ENCODE measurements at regions not wholly inside any gene's neighbourhood (a gene's known extent, or its start where the extent isn't known, plus 50 kb on each side); places are given as distances from the start of the nearest gene placed in this dataset.

DNA sequence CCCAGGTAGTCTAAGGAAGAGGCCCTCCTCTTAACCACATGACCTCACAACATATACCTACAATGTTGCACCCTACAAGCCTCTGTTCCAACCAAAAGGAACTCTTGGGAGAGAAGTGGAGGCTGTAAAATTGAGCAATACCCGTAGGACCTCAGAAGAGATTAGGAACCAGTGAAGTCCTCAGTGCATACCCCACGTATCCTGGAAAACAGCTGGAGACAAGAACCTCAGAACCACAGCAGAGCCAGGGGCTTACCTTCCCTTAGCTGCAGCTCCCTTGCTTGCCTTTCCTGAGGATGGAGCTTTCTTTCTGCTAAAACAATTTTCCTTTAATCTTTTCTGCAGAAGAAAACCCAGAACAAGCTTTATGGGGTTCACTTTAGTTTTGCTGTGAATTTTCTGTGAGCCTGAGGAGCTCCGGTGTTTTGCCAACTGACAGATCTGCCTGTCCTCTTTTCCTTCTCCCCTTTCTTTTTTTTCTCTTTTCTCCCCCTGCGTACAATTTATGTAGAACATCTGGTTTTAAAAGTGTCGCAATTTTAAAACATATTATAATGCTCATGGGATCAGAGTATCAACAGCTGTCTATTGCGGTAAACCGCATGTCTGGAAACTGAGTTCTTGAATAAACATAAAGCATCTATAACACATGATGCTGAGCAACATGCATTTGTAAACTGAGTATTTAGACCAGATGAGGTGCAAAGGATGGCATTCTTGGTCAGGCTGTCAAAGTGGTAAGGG lies 226.4 kb upstream of the MAF start:
- ChIA-PET CTCF (no interaction called here), POLR2A (no interaction called here)
- TF ChIP-seq HDGF (IDR thresholded peaks at IDR 0.05; ENCODE audit: borderline replicate concordance) (no peak), ELF4 (IDR thresholded peaks at IDR 0.05) (no peak), FOXA1 (IDR thresholded peaks at IDR 0.05) (no peak), TARDBP (IDR thresholded peaks at IDR 0.05) (no peak), BHLHE40 (IDR thresholded peaks at IDR 0.05; ENCODE audit: borderline replicate concordance) (no peak), L3MBTL2 (conservative IDR thresholded peaks at IDR 0.05) (no peak), SP1 (IDR thresholded peaks at IDR 0.05) (no peak), FOXK2 (IDR thresholded peaks at IDR 0.05) (no peak), NFRKB (IDR thresholded peaks at IDR 0.05) (no peak), ARNT (IDR thresholded peaks at IDR 0.05) (no peak), LEF1 (IDR thresholded peaks at IDR 0.05; ENCODE audit: borderline replicate concordance) (no peak), ZNF384 (IDR thresholded peaks at IDR 0.05) (no peak), CTBP1 (IDR thresholded peaks at IDR 0.05; ENCODE audit: borderline replicate concordance) (no peak), FOXM1 (IDR thresholded peaks at IDR 0.05; ENCODE audit: borderline replicate concordance) (no peak), SUZ12 (IDR thresholded peaks at IDR 0.05) (no peak)
- TF ChIP-seq, protein P1, sequence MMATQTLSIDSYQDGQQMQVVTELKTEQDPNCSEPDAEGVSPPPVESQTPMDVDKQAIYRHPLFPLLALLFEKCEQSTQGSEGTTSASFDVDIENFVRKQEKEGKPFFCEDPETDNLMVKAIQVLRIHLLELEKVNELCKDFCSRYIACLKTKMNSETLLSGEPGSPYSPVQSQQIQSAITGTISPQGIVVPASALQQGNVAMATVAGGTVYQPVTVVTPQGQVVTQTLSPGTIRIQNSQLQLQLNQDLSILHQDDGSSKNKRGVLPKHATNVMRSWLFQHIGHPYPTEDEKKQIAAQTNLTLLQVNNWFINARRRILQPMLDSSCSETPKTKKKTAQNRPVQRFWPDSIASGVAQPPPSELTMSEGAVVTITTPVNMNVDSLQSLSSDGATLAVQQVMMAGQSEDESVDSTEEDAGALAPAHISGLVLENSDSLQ (IDR thresholded peaks at IDR 0.05): no peak
- DNase-seq (ENCODE audit: extremely low spot score): no peak

DNA sequence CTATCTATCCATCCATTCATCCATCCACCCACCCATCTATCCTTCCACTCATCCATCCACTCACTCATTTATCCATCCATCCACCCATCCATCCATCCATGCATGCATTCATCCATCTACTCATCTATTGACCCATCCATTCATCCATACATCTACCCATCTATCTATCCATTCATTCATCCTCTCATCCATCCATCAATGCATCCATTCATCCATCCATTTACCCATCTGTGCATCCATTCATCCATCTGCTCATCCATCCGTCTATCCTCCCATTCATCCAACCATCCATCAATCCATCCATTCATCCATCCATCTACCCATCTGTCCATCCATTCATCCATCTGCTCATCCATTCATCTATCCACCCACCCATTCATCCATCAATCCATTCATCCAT lies 224.5 kb upstream of the MAF start:
- no peak for DNase-seq (ENCODE audit: extremely low spot score)
- ChIA-PET POLR2A (no interaction called here), CTCF (no interaction called here)
- TF ChIP-seq ELF4 (IDR thresholded peaks at IDR 0.05) (no peak), TARDBP (IDR thresholded peaks at IDR 0.05) (no peak), SUZ12 (IDR thresholded peaks at IDR 0.05) (no peak), ARNT (IDR thresholded peaks at IDR 0.05) (no peak), ZNF384 (IDR thresholded peaks at IDR 0.05) (no peak), CTBP1 (IDR thresholded peaks at IDR 0.05; ENCODE audit: borderline replicate concordance) (no peak), FOXM1 (IDR thresholded peaks at IDR 0.05; ENCODE audit: borderline replicate concordance) (no peak), NFRKB (IDR thresholded peaks at IDR 0.05) (no peak), FOXK2 (IDR thresholded peaks at IDR 0.05) (no peak), LEF1 (IDR thresholded peaks at IDR 0.05; ENCODE audit: borderline replicate concordance) (no peak), BHLHE40 (IDR thresholded peaks at IDR 0.05; ENCODE audit: borderline replicate concordance) (no peak), L3MBTL2 (conservative IDR thresholded peaks at IDR 0.05) (no peak), FOXA1 (IDR thresholded peaks at IDR 0.05) (no peak), SP1 (IDR thresholded peaks at IDR 0.05) (no peak), HDGF (IDR thresholded peaks at IDR 0.05; ENCODE audit: borderline replicate concordance) (no peak)
- TF ChIP-seq, protein P1 (IDR thresholded peaks at IDR 0.05): no peak

DNA sequence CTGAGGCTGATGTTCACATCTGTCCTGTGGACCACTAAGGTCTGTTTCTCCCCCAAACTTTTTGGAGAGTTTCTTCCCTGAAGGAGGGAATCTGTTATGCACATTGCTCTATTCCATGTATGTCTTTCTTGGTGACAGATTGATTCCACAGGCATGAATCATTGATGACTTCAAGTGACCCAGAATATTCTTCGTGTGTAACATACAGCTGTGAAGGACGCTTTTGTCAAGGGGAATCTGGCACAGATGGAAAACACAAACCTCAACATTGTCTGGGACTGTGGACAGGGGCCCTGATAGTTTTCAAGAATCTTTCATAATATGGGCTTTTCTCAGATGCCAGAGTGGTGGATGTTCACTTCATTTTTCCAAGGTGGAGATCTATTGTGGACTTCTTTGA lies 223.1 kb upstream of the MAF start:
- ChIA-PET CTCF (no interaction called here), POLR2A (no interaction called here)
- TF ChIP-seq FOXM1 (IDR thresholded peaks at IDR 0.05; ENCODE audit: borderline replicate concordance): no peak
- TF ChIP-seq NFRKB (IDR thresholded peaks at IDR 0.05): no peak
- no peak for TF ChIP-seq LEF1 (IDR thresholded peaks at IDR 0.05; ENCODE audit: borderline replicate concordance)
- TF ChIP-seq FOXK2 (IDR thresholded peaks at IDR 0.05): no peak
- no peak for TF ChIP-seq FOXA1 (IDR thresholded peaks at IDR 0.05)
- TF ChIP-seq, protein P1 (IDR thresholded peaks at IDR 0.05): no peak
- TF ChIP-seq L3MBTL2 (conservative IDR thresholded peaks at IDR 0.05): no peak
- TF ChIP-seq SUZ12 (IDR thresholded peaks at IDR 0.05): no peak
- no peak for TF ChIP-seq SP1 (IDR thresholded peaks at IDR 0.05)
- no peak for TF ChIP-seq ARNT (IDR thresholded peaks at IDR 0.05)
- no peak for TF ChIP-seq CTBP1 (IDR thresholded peaks at IDR 0.05; ENCODE audit: borderline replicate concordance)
- TF ChIP-seq HDGF (IDR thresholded peaks at IDR 0.05; ENCODE audit: borderline replicate concordance): no peak
- no peak for TF ChIP-seq ELF4 (IDR thresholded peaks at IDR 0.05)
- TF ChIP-seq TARDBP (IDR thresholded peaks at IDR 0.05): no peak
- no peak for TF ChIP-seq ZNF384 (IDR thresholded peaks at IDR 0.05)
- no peak for TF ChIP-seq BHLHE40 (IDR thresholded peaks at IDR 0.05; ENCODE audit: borderline replicate concordance)
- no peak for DNase-seq (ENCODE audit: extremely low spot score)

DNA sequence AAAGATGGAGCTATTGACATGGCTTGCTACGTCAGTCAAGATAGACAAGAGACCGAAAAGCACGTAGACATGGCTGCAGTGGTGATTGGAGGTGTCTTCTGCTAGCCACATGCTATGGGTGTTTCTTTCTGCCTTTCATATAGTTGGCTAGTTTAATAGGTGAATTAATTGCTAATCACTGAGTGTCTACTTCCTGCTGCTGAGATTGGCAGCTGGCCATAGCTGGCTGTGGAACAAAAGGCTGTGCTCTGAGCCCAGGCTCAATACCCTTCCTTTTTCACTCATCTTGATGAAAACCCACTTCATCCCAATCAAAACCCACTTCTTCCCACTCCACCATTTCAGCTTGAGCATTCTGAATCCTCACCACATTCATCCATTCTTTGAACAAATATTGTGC lies 221.4 kb upstream of the MAF start:
- TF ChIP-seq NFRKB (IDR thresholded peaks at IDR 0.05): no peak
- no peak for TF ChIP-seq FOXM1 (IDR thresholded peaks at IDR 0.05; ENCODE audit: borderline replicate concordance)
- no peak for TF ChIP-seq FOXK2 (IDR thresholded peaks at IDR 0.05)
- no peak for DNase-seq (ENCODE audit: extremely low spot score)
- ChIA-PET POLR2A (no interaction called here), CTCF (no interaction called here)

DNA sequence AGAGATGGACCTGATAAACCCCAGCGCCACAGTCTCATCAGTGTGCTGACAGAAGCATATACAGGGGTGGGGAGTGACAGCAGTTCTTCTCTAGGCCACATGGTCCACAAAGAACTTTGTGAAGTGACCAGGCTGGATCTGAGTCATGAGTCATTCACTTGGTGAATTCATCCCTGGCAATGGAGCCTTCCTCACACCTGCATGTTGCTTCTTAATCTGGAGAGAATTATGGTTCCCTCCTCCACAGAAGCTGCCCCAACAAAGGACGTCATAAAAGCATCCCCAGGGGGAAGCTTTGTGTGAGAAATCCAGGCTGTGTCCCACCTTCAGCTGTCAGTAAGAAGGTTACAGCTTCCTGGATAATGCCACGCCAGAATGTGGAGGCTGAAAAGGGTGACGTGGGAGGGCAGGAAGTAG lies 215.6 kb upstream of the MAF start:
- ChIA-PET POLR2A (no interaction called here), CTCF (no interaction called here)
- TF ChIP-seq, protein P1 (IDR thresholded peaks at IDR 0.05): no peak
- TF ChIP-seq FOXM1 (IDR thresholded peaks at IDR 0.05; ENCODE audit: borderline replicate concordance) (no peak), L3MBTL2 (conservative IDR thresholded peaks at IDR 0.05) (no peak), FOXK2 (IDR thresholded peaks at IDR 0.05) (no peak), LEF1 (IDR thresholded peaks at IDR 0.05; ENCODE audit: borderline replicate concordance) (no peak), HDGF (IDR thresholded peaks at IDR 0.05; ENCODE audit: borderline replicate concordance) (no peak), SUZ12 (IDR thresholded peaks at IDR 0.05) (no peak), ZNF384 (IDR thresholded peaks at IDR 0.05) (no peak), CTBP1 (IDR thresholded peaks at IDR 0.05; ENCODE audit: borderline replicate concordance) (no peak), NFRKB (IDR thresholded peaks at IDR 0.05) (no peak), BHLHE40 (IDR thresholded peaks at IDR 0.05; ENCODE audit: borderline replicate concordance) (no peak), ELF4 (IDR thresholded peaks at IDR 0.05) (no peak), TARDBP (IDR thresholded peaks at IDR 0.05) (no peak), ARNT (IDR thresholded peaks at IDR 0.05) (no peak), SP1 (IDR thresholded peaks at IDR 0.05) (no peak), FOXA1 (IDR thresholded peaks at IDR 0.05) (no peak)
- no peak for DNase-seq (ENCODE audit: extremely low spot score)
